ENCODE measurements at regions not wholly inside any gene's neighbourhood (a gene's known extent, or its start where the extent isn't known, plus 50 kb on each side); places are given as distances from the start of the nearest gene placed in this dataset.

- Histone ChIP-seq H4K20me1 (ENCODE audit: insufficient read depth, low read length) (no peaks in the 10 kb centered on the region), H3K4me2 (ENCODE audit: low read length) (peak overlapping the region; percentile 8), H3K27me3 (ENCODE audit: insufficient read depth, low read length) (no peaks in the 10 kb centered on the region), H3K79me2 (ENCODE audit: insufficient read depth, low read length) (no peaks in the 10 kb centered on the region), H3K4me3 (ENCODE audit: insufficient read depth, low read depth, low read length) (no peak overlapping the region), H2AFZ (ENCODE audit: low read depth, low read length) (no peak overlapping the region), H3K27ac (ENCODE audit: low read depth, low read length) (no peak overlapping the region), H3K36me3 (ENCODE audit: insufficient read depth, low read length) (no peaks in the 10 kb centered on the region), H3K9ac (ENCODE audit: low read length) (no peak overlapping the region), H3K9me3 (ENCODE audit: insufficient read depth, low read depth, low read length) (no peaks in the 10 kb centered on the region), H3K4me1 (ENCODE audit: insufficient read depth, low read length) (peaks cover 9% of the 10 kb centered on the region)
- no peaks in the 10 kb centered on the region for H3K36me3 Mint-ChIP-seq (ENCODE audit: low read depth, unreplicated experiment)
- TF ChIP-seq EZH2 (IDR thresholded peaks at IDR 0.05; ENCODE audit: insufficient read depth, low read length), result no peak
- no peak for TF ChIP-seq CTCF (IDR thresholded peaks at IDR 0.05; ENCODE audit: insufficient read depth, low read depth, low read length)
- no peaks in the 10 kb centered on the region for H3K27me3 Mint-ChIP-seq (ENCODE audit: low read depth, unreplicated experiment)
- H3K27ac Mint-ChIP-seq (ENCODE audit: unreplicated experiment), result peak overlapping the region; percentile 77
- H3K4me3 Mint-ChIP-seq (ENCODE audit: unreplicated experiment), result no peak overlapping the region
- H3K4me1 Mint-ChIP-seq (ENCODE audit: low read depth, unreplicated experiment), result peaks cover 8% of the 10 kb centered on the region
- H3K9me3 Mint-ChIP-seq (ENCODE audit: unreplicated experiment), result peaks cover 2% of the 10 kb centered on the region
- FAIRE-seq (peak; percentile 94), DNase-seq (ENCODE audit: low read depth) (peak; percentile 83)
Observed at GRCh38 chr11:103633068-103633788, 403.2 kb upstream of the DDI1 start.

- Mint-ChIP-seq H3K27me3 (ENCODE audit: low read depth, unreplicated experiment) (no peaks in the 10 kb centered on the region), H3K4me1 (ENCODE audit: low read depth, unreplicated experiment) (peaks cover 8% of the 10 kb centered on the region), H3K36me3 (ENCODE audit: low read depth, unreplicated experiment) (no peaks in the 10 kb centered on the region), H3K9me3 (ENCODE audit: unreplicated experiment) (peaks cover 2% of the 10 kb centered on the region), H3K27ac (ENCODE audit: unreplicated experiment) (no peak overlapping the region), H3K4me3 (ENCODE audit: unreplicated experiment) (no peak overlapping the region)
- Histone ChIP-seq H4K20me1 (ENCODE audit: insufficient read depth, low read length) (no peaks in the 10 kb centered on the region), H3K36me3 (ENCODE audit: insufficient read depth, low read length) (no peaks in the 10 kb centered on the region), H3K4me3 (ENCODE audit: insufficient read depth, low read depth, low read length) (no peak overlapping the region), H3K9ac (ENCODE audit: low read length) (no peak overlapping the region), H3K9me3 (ENCODE audit: insufficient read depth, low read depth, low read length) (no peaks in the 10 kb centered on the region), H3K27me3 (ENCODE audit: insufficient read depth, low read length) (no peaks in the 10 kb centered on the region), H3K4me1 (ENCODE audit: insufficient read depth, low read length) (peaks cover 9% of the 10 kb centered on the region), H3K27ac (ENCODE audit: low read depth, low read length) (no peak overlapping the region), H3K79me2 (ENCODE audit: insufficient read depth, low read length) (no peaks in the 10 kb centered on the region), H2AFZ (ENCODE audit: low read depth, low read length) (no peak overlapping the region), H3K4me2 (ENCODE audit: low read length) (peak overlapping the region; percentile 8)
- DNase-seq (ENCODE audit: low read depth), result no peak
- no peak for TF ChIP-seq EZH2 (IDR thresholded peaks at IDR 0.05; ENCODE audit: insufficient read depth, low read length)
- no peak for TF ChIP-seq CTCF (IDR thresholded peaks at IDR 0.05; ENCODE audit: insufficient read depth, low read depth, low read length)
- FAIRE-seq, result peak; percentile 63
Observed at GRCh38 chr11:103633819-103634590, 402.4 kb upstream of the DDI1 start.
